ENCODE measurements at regions not wholly inside any gene's neighbourhood (a gene's known extent, or its start where the extent isn't known, plus 50 kb on each side); places are given as distances from the start of the nearest gene placed in this dataset.
"Not testable (repeated sequence)": the region's sequence is repeated elsewhere in the genome, so short reads cannot be mapped to it uniquely, and the experiment has no call there.

DNA sequence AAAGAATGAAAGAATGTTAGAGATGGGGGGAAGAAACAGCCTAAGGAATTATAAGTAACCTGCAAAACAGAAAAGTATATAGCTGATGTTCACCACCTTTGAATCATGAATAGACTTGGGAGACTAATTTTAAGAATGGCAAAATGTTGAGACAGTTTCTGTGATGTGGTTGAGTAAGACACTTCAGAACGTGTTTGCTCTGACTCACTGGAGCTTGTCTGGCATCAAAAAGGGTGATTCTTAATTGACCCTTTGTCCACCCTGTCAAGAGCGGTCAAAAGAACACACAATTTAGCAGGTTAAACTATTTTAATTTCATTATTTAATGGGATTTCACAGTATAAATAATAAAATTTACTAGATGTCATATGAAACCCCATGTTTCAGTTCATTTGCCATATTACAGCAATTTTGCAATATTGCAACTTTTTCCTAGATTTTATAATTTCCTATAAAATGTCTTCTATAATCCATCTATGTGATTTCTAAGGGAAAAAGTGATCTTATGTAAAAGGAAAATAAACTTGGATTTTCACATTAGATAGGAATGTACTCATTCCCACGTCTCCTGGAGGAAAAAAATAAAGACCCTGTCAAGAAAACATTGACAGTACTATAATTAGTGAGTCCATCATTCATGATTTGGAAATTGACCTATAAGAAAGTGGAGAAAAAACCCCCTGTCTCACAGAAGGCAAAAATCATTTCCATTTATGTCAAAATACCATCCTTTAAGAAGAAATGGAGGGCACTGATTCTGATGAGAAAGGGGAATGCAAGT, 104.6 kb upstream of the ZNF658 start:
- H3K27me3 ChIP-seq; H3K36me3 ChIP-seq; H3K4me3 ChIP-seq; DNase-seq; H3K9me3 ChIP-seq (replicated peaks); H3K27ac ChIP-seq; H3K4me1 ChIP-seq: not testable (repeated sequence)

DNA sequence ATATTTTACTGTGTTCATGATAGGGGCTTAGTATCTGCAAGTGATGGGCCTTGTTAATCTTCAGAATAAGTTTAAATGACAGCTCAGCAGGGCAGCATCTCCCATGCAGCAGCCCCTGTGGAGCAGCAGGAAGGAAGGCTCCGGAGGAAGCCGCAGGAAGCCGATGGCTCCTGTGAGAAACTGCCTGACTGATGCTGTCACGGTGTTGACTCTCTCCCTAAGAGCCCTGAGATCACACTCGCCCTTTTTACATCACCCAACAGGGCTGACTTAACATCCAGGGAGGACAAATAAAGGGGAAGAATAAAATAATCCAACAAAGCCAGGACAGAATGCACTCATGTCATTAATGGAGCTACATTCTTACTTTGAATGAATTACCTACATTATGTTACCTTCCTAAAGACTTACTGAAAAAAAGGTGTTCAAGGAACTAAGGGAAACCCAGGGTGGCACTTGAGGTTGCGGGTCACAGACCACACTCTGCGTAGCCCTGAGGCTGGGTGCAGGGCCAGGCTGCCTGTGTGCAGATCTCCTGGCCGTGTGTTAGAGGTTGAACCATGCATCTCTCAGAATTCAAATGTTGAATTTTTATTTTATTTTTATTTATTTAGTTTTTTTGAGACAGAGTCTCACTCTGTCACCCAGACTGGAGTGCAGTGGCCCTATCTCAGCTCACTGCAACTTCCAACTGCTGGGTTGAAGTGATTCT, 102.5 kb upstream of the ZNF658 start:
- not testable (repeated sequence) for H3K4me1 ChIP-seq; H3K27me3 ChIP-seq; H3K4me3 ChIP-seq; DNase-seq; H3K36me3 ChIP-seq; H3K27ac ChIP-seq; H3K9me3 ChIP-seq (replicated peaks)

DNA sequence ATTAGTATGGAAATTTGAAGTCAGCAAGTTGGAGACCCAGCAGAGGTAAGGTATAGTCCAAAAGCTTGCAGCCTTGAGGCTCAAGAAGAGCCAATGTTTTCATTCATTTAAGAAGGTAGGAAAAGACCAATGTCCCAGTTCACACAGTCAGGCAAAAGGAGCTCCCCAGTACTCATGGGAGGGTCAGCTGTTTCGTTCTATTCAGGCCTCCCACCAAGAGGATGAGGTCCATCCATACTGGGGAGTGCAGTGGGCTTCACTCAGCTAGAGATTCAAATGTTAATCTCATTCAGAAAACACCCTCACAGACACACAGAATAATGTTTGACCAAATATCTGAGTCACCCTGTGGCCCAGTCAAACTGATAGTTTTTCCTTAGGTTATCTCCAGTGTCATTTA, 96.9 kb upstream of the ZNF658 start:
- not testable (repeated sequence) for H3K27ac ChIP-seq; H3K27me3 ChIP-seq; H3K4me3 ChIP-seq; H3K4me1 ChIP-seq; DNase-seq; H3K36me3 ChIP-seq; H3K9me3 ChIP-seq (replicated peaks)

DNA sequence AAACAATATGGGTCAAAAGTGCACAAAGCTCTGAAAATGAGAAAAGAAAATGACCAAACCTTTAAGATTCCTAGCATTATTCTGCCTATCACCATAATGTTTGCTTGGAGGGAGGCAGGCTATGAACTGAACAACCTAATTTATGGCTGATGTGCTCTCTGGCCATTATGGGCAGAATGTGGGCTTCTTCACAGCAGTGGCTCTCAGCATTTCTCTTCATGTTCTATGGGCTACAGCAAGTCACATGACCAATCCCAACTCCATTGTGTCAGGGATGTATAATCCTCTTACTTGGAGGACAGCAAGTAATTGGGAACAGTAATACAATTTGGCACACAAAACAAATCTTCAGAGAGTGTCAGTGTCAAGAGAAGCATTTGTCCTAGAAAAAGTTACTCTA, 90.3 kb upstream of the ZNF658 start:
- H3K4me1 ChIP-seq; H3K27ac ChIP-seq; H3K4me3 ChIP-seq; H3K27me3 ChIP-seq; H3K36me3 ChIP-seq; DNase-seq; H3K9me3 ChIP-seq (replicated peaks): not testable (repeated sequence)

DNA sequence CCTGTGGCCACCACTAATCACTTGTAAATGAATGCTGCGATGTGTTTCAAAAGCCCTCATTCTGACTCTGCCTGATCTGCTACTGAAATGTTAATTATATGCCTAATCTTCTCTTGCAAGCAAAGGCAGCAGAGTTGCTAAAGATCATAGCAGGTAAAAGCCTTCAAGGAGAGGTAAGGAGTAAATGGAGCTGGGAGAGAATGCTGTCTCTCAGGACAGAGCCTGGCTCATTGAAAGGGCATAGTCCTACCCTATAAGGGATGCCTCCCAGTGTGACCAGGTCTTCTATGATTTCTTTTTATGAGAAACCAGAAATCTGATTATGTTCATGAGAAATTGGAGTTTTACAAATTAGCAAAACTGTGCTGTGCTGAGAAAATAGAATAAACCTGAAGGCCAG, 88.2 kb upstream of the ZNF658 start:
- H3K4me3 ChIP-seq; H3K27me3 ChIP-seq; H3K27ac ChIP-seq; H3K36me3 ChIP-seq; H3K9me3 ChIP-seq (replicated peaks); DNase-seq; H3K4me1 ChIP-seq: not testable (repeated sequence)

DNA sequence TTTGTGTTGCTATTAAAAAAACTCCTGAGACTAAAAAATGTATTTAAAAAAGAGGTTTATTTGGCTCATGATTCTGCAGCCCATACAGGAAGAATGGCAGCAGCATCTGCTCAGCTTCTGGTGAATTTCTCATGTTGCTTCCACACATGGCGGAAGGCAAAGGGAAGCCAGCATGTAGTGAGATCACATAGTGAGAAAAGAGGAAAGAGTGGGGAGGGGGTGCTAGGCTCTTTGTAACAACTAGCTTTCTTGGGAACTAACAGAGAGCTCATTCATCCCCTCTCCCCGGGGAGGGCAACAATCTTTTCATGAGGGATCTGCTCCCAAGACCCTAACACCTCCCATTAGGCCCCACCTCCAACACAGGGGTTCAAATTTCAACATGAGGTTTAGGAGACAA, 87.6 kb upstream of the ZNF658 start:
- not testable (repeated sequence) for H3K9me3 ChIP-seq (replicated peaks); H3K4me3 ChIP-seq; H3K27ac ChIP-seq; H3K4me1 ChIP-seq; H3K27me3 ChIP-seq; H3K36me3 ChIP-seq
- peak; percentile 53 to 63 for DNase-seq

DNA sequence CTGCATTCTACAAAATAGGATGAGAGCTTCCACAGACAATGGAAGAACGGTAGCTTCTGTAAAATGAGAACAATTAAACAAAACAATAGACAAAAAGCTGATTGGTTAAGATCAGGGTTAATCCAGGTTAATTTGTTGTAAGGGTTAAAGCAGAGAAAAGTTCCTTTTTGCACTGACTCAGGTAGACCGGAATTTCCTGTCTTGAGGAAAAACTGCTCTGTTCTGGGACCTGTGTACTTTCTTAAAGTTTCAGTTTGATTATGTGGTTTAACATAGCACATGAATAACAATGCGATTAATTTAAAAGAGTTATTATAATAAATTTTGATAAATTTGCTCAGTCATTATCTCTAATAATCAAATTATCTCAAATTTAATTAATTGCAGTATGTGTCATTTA, 86.5 kb upstream of the ZNF658 start:
- not testable (repeated sequence) for H3K4me3 ChIP-seq; H3K4me1 ChIP-seq; H3K27ac ChIP-seq; DNase-seq; H3K27me3 ChIP-seq; H3K36me3 ChIP-seq; H3K9me3 ChIP-seq (replicated peaks)

DNA sequence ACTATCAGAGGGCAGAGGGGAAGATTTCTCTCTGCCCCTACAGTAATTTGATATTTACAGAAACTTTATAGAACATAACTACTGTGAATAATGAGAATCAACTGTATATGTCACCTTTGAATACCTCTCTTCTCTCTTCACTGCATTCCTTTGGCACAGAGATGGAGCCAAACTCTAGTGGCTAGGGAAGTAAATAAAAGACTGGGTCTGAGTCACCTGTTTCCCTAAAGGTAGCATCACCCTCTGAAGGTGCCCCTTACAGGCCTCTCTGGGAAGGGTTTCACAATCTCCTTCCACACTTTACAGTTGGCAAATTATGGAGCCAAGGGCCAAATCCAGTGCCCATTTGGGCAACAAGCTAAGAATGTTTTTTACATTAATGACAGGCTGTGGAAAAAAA, 81.0 kb upstream of the ZNF658 start:
- not testable (repeated sequence) for H3K9me3 ChIP-seq (replicated peaks); H3K36me3 ChIP-seq; H3K4me3 ChIP-seq; DNase-seq; H3K27me3 ChIP-seq; H3K4me1 ChIP-seq; H3K27ac ChIP-seq

DNA sequence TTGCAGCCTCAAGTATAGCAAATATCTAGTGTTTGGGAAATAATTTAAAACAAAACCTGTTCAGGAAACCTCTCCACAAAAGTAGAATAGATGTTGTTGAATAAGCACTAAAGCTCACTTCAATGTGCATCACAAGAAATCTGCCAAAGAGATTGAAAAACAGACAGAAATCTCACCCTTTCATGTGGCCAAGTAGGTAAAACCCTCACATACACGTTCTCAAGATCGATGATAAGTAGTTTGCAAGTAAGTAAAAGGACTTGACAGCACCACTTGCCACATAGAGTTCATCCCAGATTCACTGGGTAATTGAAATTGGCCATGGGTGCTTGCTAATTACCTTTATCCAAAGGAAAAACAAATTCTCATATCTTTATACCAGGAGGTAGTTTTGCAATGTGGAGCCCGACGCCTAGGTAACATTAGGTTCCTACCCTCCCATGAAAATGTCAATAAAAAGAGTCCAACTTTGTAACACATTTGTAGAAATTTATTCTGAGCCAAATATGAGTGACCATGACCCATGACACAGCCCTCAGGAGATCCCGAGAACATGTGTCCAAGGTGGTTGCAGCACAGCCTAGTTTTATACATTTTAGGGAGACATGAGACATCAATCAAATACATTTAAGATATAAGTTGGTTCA, 80.4 kb upstream of the ZNF658 start:
- not testable (repeated sequence) for H3K4me1 ChIP-seq; H3K27me3 ChIP-seq; H3K27ac ChIP-seq; H3K36me3 ChIP-seq; H3K4me3 ChIP-seq; DNase-seq; H3K9me3 ChIP-seq (replicated peaks)

DNA sequence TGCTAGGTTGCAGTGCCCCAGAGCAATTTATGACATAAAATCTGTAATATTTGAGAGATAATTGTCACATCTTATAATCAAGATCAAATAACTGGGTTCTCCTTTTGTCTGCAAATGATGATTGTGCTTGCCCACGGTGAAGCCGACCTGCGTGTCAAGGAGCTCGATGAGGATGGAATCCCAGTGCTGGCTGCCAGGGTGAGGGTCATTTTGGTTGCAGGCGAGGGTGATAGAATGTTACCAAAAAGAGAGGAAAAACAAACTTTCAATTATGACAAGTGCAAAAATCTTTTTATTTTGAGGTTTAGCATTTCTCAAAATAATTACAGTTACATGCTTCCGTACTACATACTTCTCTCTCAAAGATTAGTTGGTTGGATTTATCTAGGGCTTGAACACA, 76.4 kb upstream of the ZNF658 start:
- H3K9me3 ChIP-seq (replicated peaks); H3K27ac ChIP-seq; H3K4me3 ChIP-seq; H3K27me3 ChIP-seq; H3K36me3 ChIP-seq; DNase-seq; H3K4me1 ChIP-seq: not testable (repeated sequence)

DNA sequence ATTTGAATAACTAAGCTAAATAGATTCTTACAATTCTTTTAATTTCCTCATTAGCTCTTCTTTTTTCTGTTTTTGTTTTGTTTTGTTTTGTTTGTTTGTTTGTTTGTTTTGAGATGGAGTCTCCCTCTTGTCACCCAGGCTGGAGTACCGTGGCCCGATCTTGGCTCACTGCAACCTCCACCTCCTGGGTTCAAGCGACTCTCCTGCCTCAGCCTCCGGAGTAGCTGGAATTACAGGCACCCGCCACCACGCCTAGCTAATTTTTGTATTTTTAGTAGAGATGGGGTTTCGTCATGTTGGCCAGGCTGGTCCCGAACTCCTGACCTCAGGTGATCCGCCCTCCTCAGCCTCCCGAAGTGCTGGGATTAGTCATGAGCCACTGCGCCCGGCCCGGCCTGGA, 70.7 kb upstream of the ZNF658 start:
- not testable (repeated sequence) for H3K4me3 ChIP-seq; DNase-seq; H3K9me3 ChIP-seq (replicated peaks); H3K27ac ChIP-seq; H3K27me3 ChIP-seq; H3K36me3 ChIP-seq; H3K4me1 ChIP-seq

DNA sequence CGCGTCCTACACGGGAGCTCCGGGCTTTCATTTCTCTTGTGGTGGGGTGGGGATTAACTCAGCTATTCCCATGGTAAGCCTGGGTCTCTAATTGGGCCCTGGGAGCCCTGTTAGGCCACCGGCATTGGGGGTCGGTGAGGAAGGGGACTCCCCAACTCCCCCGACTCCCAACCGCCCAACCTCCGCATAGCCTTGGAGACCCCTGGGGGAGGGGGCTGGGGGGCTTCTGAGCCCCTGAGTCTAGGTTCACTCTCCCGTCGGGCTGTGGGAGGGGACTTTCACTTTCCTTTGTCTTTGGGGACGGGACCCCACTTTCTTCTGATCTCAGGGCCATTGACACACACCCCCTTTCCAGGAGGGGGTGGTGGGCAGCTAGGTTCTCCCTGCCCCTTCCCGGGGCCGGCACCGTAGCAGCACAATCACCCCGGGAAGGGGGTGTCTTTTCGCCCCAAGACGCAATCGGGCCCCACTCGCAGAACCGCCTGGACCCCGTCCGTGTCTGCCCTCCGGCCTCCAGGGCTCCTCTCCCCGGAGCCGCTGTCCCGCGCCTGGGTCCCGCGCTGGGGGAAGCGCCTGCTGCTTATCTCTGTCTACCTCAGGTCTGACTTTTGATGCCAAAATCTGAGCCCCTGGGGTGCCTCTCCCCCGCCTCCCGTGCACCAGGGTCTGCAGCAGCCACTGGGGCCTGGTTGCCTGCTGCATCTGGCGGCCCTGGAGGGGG, 69.6 kb upstream of the ZNF658 start:
- H3K36me3 ChIP-seq; H3K4me1 ChIP-seq; H3K27ac ChIP-seq; H3K4me3 ChIP-seq; DNase-seq; H3K27me3 ChIP-seq; H3K9me3 ChIP-seq (replicated peaks): not testable (repeated sequence)

DNA sequence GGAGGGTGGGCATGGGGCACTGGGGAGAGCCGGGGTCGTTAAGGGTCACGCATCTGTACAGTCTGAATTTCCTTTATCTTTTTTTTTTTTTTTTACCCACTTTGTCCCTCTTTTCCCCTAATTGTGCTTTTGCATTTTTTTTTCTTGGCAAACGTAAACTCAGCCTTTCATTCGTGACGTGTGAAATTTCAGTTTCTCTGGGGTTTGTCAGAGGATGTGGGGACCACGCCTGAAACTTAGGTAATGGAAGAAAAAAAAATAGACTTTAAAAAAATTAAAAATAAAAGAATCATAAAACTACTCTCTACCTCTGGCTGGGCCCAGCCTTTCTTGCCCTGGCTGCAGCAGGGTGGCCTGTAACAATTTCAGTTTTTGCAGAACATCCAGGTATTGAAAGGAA, 68.3 kb upstream of the ZNF658 start:
- H3K4me1 ChIP-seq; H3K9me3 ChIP-seq (replicated peaks); DNase-seq; H3K27me3 ChIP-seq; H3K4me3 ChIP-seq; H3K27ac ChIP-seq; H3K36me3 ChIP-seq: not testable (repeated sequence)

DNA sequence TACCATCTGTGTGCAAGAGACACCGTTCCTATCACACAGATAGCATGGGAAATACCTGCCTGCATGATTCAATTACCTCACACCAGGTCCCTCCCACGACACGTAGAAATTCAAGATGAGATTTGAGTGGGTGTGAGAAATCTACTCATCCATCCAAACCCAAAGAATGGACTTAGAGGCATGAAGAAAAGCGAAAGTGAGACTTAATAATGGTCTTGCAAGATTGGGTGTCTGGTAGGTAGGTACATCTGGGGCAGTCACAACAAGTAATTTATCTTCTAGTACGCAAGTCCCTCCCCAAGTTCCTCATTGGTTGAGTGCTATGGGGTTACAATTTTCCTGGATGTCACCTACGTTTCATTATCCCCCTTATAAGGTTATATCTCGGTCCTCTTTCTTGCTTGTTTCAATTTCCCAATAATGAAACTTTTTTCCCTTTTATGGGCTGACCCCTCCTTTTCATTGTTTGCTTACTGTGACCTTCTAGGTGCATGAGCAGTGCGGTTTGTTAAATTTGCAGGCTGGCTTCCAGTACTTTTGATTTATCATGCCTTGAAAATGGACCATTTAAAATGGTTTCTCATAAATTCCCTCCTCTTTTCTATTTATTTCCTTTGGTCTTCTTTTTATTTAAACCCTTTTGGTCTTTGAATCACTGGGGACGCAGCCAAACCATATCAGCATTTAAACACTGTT, 63.1 kb upstream of the ZNF658 start:
- H3K4me3 ChIP-seq; H3K9me3 ChIP-seq (replicated peaks); H3K36me3 ChIP-seq; H3K4me1 ChIP-seq; H3K27ac ChIP-seq; DNase-seq; H3K27me3 ChIP-seq: not testable (repeated sequence)

Data from SJCRH30 (cell line).